ENCODE measurements at regions not wholly inside any gene's neighbourhood (a gene's known extent, or its start where the extent isn't known, plus 50 kb on each side); places are given as distances from the start of the nearest gene placed in this dataset.

GRCh38 chr13:21945195-21945594 lies 274.3 kb downstream of the FGF9 start:
- H3K27me3 ChIP-seq (ENCODE audit: control insufficient read depth, insufficient read depth, low read length, poor library complexity, severe bottlenecking) = no peaks in the 10 kb centered on the region
- H3K27ac ChIP-seq (ENCODE audit: low read depth, low read length) = no peak overlapping the region
- H3K4me1 Mint-ChIP-seq = no peaks in the 10 kb centered on the region
- H3K27ac Mint-ChIP-seq = no peak overlapping the region
- H3K4me1 ChIP-seq (ENCODE audit: control insufficient read depth, insufficient read depth, low read length) = no peaks in the 10 kb centered on the region
- no peaks in the 10 kb centered on the region for H3K36me3 ChIP-seq (ENCODE audit: control insufficient read depth, insufficient read depth, low read length)
- 81 to 88% methylated on average over 3 of the region's 3 CpGs for WGBS, 2 experiments (ENCODE audit: insufficient coverage in 1 of 2, insufficient read length in 1 of 2)
- no peak overlapping the region for H3K9ac ChIP-seq (ENCODE audit: extremely low read depth, low read length, poor library complexity, severe bottlenecking)
- no peak overlapping the region for H3K4me3 Mint-ChIP-seq
- no peak overlapping the region for H3K4me3 ChIP-seq (ENCODE audit: low read length)
- peaks cover 8% of the 10 kb centered on the region for H3K36me3 Mint-ChIP-seq (ENCODE audit: low read depth)
- no peak for DNase-seq
- H3K9me3 ChIP-seq (ENCODE audit: control insufficient read depth, low read length) = peaks cover 32% of the 10 kb centered on the region
- no peak for TF ChIP-seq CTCF (conservative IDR thresholded peaks at IDR 0.05)
- H3K27me3 Mint-ChIP-seq (ENCODE audit: insufficient read depth) = peaks cover 3% of the 10 kb centered on the region
- peaks cover 56% of the 10 kb centered on the region for H3K9me3 Mint-ChIP-seq

GRCh38 chr13:21946964-21947363 lies 276.1 kb downstream of the FGF9 start:
- 89 to 93% methylated on average over 5 to 6 of the region's 6 CpGs for WGBS, 2 experiments (ENCODE audit: insufficient coverage in 1 of 2, insufficient read length in 1 of 2)
- H3K9me3 Mint-ChIP-seq = peaks cover 53% of the 10 kb centered on the region
- peaks cover 8% of the 10 kb centered on the region for H3K36me3 Mint-ChIP-seq (ENCODE audit: low read depth)
- H3K4me3 Mint-ChIP-seq = no peak overlapping the region
- H3K4me1 ChIP-seq (ENCODE audit: control insufficient read depth, insufficient read depth, low read length) = no peaks in the 10 kb centered on the region
- H3K9me3 ChIP-seq (ENCODE audit: control insufficient read depth, low read length) = peaks cover 32% of the 10 kb centered on the region
- no peaks in the 10 kb centered on the region for H3K4me1 Mint-ChIP-seq
- H3K4me3 ChIP-seq (ENCODE audit: low read length) = no peak overlapping the region
- no peak overlapping the region for H3K27ac Mint-ChIP-seq
- no peak for DNase-seq
- no peak overlapping the region for H3K27ac ChIP-seq (ENCODE audit: low read depth, low read length)
- H3K27me3 ChIP-seq (ENCODE audit: control insufficient read depth, insufficient read depth, low read length, poor library complexity, severe bottlenecking) = no peaks in the 10 kb centered on the region
- no peak overlapping the region for H3K9ac ChIP-seq (ENCODE audit: extremely low read depth, low read length, poor library complexity, severe bottlenecking)
- no peak for TF ChIP-seq CTCF (conservative IDR thresholded peaks at IDR 0.05)
- H3K36me3 ChIP-seq (ENCODE audit: control insufficient read depth, insufficient read depth, low read length) = no peaks in the 10 kb centered on the region
- peaks cover 3% of the 10 kb centered on the region for H3K27me3 Mint-ChIP-seq (ENCODE audit: insufficient read depth)

GRCh38 chr13:21948769-21949474 lies 278.0 kb downstream of the FGF9 start:
- WGBS, 2 experiments (ENCODE audit: insufficient coverage in 1 of 2, insufficient read length in 1 of 2) = 88 to 90% methylated on average over 7 to 8 of the region's 15 CpGs
- peaks cover 26% of the 10 kb centered on the region for H3K9me3 ChIP-seq (ENCODE audit: control insufficient read depth, low read length)
- no peak for DNase-seq
- TF ChIP-seq CTCF (conservative IDR thresholded peaks at IDR 0.05) = no peak
- H3K4me1 ChIP-seq (ENCODE audit: control insufficient read depth, insufficient read depth, low read length) = no peaks in the 10 kb centered on the region
- no peaks in the 10 kb centered on the region for H3K36me3 ChIP-seq (ENCODE audit: control insufficient read depth, insufficient read depth, low read length)
- H3K27me3 Mint-ChIP-seq (ENCODE audit: insufficient read depth) = peaks cover 3% of the 10 kb centered on the region
- no peaks in the 10 kb centered on the region for H3K27me3 ChIP-seq (ENCODE audit: control insufficient read depth, insufficient read depth, low read length, poor library complexity, severe bottlenecking)
- peaks cover 37% of the 10 kb centered on the region for H3K9me3 Mint-ChIP-seq
- H3K4me3 ChIP-seq (ENCODE audit: low read length) = no peak overlapping the region
- H3K9ac ChIP-seq (ENCODE audit: extremely low read depth, low read length, poor library complexity, severe bottlenecking) = no peak overlapping the region
- H3K4me1 Mint-ChIP-seq = no peaks in the 10 kb centered on the region
- H3K36me3 Mint-ChIP-seq (ENCODE audit: low read depth) = peaks cover 8% of the 10 kb centered on the region
- H3K27ac ChIP-seq (ENCODE audit: low read depth, low read length) = no peak overlapping the region
- no peak overlapping the region for H3K4me3 Mint-ChIP-seq
- H3K27ac Mint-ChIP-seq = no peak overlapping the region
